ENCODE measurements at regions not wholly inside any gene's neighbourhood (a gene's known extent, or its start where the extent isn't known, plus 50 kb on each side); places are given as distances from the start of the nearest gene placed in this dataset.

DNA sequence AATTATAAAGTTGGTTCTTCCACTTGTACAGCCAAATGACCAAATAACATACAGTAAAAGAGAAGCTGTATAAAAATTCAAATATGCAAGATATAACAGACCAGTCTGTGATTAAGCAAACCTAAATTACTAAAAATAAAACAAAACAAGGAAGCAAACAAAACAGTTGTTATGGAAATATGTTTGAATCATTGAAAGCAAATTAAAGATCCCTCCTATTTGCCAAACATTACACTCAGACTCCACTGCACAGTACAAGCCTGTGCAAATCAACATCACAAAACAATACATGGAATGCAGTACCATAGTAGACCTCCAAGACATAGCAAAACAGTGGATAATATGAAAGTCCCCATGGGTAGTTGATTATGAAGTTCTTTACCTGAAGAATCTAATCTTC lies 288.1 kb upstream of the PTGER4 start:
- TF ChIP-seq EZH2 (IDR thresholded peaks at IDR 0.05; ENCODE audit: low read length) = no peak
- TF ChIP-seq, protein P1, sequence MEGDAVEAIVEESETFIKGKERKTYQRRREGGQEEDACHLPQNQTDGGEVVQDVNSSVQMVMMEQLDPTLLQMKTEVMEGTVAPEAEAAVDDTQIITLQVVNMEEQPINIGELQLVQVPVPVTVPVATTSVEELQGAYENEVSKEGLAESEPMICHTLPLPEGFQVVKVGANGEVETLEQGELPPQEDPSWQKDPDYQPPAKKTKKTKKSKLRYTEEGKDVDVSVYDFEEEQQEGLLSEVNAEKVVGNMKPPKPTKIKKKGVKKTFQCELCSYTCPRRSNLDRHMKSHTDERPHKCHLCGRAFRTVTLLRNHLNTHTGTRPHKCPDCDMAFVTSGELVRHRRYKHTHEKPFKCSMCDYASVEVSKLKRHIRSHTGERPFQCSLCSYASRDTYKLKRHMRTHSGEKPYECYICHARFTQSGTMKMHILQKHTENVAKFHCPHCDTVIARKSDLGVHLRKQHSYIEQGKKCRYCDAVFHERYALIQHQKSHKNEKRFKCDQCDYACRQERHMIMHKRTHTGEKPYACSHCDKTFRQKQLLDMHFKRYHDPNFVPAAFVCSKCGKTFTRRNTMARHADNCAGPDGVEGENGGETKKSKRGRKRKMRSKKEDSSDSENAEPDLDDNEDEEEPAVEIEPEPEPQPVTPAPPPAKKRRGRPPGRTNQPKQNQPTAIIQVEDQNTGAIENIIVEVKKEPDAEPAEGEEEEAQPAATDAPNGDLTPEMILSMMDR (optimal IDR thresholded peaks at IDR 0.05 in 1 of 3, IDR thresholded peaks at IDR 0.05 in 1 of 3, conservative IDR thresholded peaks at IDR 0.05 in 1 of 3; ENCODE audit: extremely low read depth in 1 of 3, insufficient read depth in 2 of 3, low read length in 3 of 3) = no peak
